ENCODE measurements at regions not wholly inside any gene's neighbourhood (a gene's known extent, or its start where the extent isn't known, plus 50 kb on each side); places are given as distances from the start of the nearest gene placed in this dataset.
A peak's percentile ranks its signal among the peaks of the same experiment; 100 is the strongest.

DNA sequence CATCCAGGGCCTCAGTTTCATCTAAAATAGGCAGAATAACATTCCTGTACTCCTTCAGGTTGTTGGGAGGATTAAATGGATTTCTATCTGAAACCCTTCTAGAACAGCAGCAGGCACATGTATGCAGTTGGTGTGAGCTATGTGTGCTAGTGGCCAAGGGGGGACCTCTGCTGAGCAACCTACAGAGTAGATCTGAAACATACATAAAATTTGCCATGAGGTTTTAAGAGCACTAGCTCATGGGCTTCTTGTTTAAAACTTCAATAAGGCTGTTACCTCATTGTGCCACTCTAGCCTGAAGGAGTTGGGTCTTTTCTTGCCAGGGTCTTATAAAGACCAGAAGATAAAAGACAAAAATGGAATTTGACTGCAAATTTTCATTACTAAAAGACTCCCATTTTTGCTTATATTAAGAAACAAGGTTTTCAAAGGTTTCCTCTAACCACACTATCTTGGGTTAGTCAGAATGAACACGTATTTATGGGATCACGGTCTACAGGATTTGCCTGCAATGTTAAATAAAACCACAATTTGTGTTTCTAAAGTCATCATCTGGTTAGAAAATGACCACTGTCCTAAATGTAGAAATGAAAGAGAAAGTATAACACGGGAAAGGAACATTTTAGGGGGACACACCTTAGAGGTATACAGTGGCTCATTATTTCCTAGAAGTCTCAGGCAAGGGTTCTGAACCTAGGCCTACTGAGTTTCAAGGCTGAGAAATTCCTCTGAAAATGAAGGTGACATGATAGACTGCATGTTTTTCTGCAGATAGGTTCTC lies 144.9 kb upstream of the OLIG3 start (continued):
- TF ChIP-seq, protein P1, sequence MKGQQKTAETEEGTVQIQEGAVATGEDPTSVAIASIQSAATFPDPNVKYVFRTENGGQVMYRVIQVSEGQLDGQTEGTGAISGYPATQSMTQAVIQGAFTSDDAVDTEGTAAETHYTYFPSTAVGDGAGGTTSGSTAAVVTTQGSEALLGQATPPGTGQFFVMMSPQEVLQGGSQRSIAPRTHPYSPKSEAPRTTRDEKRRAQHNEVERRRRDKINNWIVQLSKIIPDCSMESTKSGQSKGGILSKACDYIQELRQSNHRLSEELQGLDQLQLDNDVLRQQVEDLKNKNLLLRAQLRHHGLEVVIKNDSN (IDR thresholded peaks at IDR 0.05; ENCODE audit: borderline replicate concordance, extremely low read length, insufficient read depth, low read depth, low read length), result no peak
- no peak for TF ChIP-seq SIX5 (IDR thresholded peaks at IDR 0.05; ENCODE audit: low read depth, low read length, severe bottlenecking)
- no peak for TF ChIP-seq LARP7 (IDR thresholded peaks at IDR 0.05)
- 0 out of 2 replicates have a peak, but pooled peaks have one; percentile 34 for TF ChIP-seq ATF7 (IDR thresholded peaks at IDR 0.05; ENCODE audit: low read depth)
- TF ChIP-seq, protein P2, sequence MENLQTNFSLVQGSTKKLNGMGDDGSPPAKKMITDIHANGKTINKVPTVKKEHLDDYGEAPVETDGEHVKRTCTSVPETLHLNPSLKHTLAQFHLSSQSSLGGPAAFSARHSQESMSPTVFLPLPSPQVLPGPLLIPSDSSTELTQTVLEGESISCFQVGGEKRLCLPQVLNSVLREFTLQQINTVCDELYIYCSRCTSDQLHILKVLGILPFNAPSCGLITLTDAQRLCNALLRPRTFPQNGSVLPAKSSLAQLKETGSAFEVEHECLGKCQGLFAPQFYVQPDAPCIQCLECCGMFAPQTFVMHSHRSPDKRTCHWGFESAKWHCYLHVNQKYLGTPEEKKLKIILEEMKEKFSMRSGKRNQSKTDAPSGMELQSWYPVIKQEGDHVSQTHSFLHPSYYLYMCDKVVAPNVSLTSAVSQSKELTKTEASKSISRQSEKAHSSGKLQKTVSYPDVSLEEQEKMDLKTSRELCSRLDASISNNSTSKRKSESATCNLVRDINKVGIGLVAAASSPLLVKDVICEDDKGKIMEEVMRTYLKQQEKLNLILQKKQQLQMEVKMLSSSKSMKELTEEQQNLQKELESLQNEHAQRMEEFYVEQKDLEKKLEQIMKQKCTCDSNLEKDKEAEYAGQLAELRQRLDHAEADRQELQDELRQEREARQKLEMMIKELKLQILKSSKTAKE (IDR thresholded peaks at IDR 0.05; ENCODE audit: low read depth, poor library complexity, severe bottlenecking), result no peak
- no peak for TF ChIP-seq BHLHE40 (IDR thresholded peaks at IDR 0.05; ENCODE audit: borderline replicate concordance in 1 of 2, low read depth in 2 of 2, low read length in 1 of 2)
- TF ChIP-seq NBN (IDR thresholded peaks at IDR 0.05), result no peak
- TF ChIP-seq ZBTB4 (CRISPR knock-in tag; IDR thresholded peaks at IDR 0.05), result no peak
- TF ChIP-seq, protein P3, sequence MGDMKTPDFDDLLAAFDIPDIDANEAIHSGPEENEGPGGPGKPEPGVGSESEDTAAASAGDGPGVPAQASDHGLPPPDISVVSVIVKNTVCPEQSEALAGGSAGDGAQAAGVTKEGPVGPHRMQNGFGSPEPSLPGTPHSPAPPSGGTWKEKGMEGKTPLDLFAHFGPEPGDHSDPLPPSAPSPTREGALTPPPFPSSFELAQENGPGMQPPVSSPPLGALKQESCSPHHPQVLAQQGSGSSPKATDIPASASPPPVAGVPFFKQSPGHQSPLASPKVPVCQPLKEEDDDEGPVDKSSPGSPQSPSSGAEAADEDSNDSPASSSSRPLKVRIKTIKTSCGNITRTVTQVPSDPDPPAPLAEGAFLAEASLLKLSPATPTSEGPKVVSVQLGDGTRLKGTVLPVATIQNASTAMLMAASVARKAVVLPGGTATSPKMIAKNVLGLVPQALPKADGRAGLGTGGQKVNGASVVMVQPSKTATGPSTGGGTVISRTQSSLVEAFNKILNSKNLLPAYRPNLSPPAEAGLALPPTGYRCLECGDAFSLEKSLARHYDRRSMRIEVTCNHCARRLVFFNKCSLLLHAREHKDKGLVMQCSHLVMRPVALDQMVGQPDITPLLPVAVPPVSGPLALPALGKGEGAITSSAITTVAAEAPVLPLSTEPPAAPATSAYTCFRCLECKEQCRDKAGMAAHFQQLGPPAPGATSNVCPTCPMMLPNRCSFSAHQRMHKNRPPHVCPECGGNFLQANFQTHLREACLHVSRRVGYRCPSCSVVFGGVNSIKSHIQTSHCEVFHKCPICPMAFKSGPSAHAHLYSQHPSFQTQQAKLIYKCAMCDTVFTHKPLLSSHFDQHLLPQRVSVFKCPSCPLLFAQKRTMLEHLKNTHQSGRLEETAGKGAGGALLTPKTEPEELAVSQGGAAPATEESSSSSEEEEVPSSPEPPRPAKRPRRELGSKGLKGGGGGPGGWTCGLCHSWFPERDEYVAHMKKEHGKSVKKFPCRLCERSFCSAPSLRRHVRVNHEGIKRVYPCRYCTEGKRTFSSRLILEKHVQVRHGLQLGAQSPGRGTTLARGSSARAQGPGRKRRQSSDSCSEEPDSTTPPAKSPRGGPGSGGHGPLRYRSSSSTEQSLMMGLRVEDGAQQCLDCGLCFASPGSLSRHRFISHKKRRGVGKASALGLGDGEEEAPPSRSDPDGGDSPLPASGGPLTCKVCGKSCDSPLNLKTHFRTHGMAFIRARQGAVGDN (IDR thresholded peaks at IDR 0.05), result 0 out of 2 replicates have a peak, but pooled peaks have one; percentile 14
- TF ChIP-seq MEF2B (IDR thresholded peaks at IDR 0.05; ENCODE audit: partially characterized antibody, poor library complexity, severe bottlenecking), result peak; percentile 32
- no peak for TF ChIP-seq SP1 (IDR thresholded peaks at IDR 0.05; ENCODE audit: low read depth, low read length)
- peak; percentile 47; the same call in 1 of the 2 replicates for TF ChIP-seq JUNB (IDR thresholded peaks at IDR 0.05)
- no peak for TF ChIP-seq PAX5 (IDR thresholded peaks at IDR 0.05; ENCODE audit: borderline replicate concordance, low read depth, low read length)
- no peak for TF ChIP-seq GABPA (IDR thresholded peaks at IDR 0.05; ENCODE audit: low read depth)
- TF ChIP-seq HDAC6 (IDR thresholded peaks at IDR 0.05; ENCODE audit: unreplicated experiment), result no peak
- TF ChIP-seq CREB1 (IDR thresholded peaks at IDR 0.05; ENCODE audit: low read depth), result 0 out of 2 replicates have a peak, but pooled peaks have one; percentile 6
- no peak; the same call in 1 of the 2 replicates for TF ChIP-seq SMC3 (IDR thresholded peaks at IDR 0.05; ENCODE audit: borderline replicate concordance, low read length)
